HG02938 (cell line): ENCODE measurements at regions not wholly inside any gene's neighbourhood (a gene's known extent, or its start where the extent isn't known, plus 50 kb on each side); places are given as distances from the start of the nearest gene placed in this dataset.

ENCODE experiments used
- ATAC-seq: cut with Tn5 transposase; IDR thresholded peaks from one replicate; pipeline ENCODE4 v1.9.1; 2021; ENCODE audit warnings: mild to moderate bottlenecking, moderate library complexity; ENCODE audit not compliant: unreplicated experiment

DNA sequence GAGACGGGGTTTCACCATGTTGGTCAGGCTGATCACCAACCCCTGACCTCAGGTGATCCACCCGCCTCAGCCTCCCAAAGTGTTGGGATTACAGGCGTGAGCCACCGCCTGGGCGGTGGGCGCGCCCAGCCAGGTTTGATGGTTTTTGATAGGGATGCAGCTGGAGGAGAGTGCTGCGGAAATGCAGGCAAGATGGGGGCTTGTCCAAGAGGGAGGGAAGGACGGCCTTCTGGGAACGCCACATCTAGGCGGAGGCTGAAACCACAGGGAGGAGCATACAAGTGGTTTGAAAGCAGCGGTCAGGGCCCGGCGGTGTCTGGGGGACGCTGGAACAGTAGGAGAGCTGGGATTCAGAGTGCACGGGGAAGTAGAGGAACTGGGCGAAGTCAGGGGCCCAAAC, 134.6 kb downstream of the VRK1 start:
- no peak for ATAC-seq

DNA sequence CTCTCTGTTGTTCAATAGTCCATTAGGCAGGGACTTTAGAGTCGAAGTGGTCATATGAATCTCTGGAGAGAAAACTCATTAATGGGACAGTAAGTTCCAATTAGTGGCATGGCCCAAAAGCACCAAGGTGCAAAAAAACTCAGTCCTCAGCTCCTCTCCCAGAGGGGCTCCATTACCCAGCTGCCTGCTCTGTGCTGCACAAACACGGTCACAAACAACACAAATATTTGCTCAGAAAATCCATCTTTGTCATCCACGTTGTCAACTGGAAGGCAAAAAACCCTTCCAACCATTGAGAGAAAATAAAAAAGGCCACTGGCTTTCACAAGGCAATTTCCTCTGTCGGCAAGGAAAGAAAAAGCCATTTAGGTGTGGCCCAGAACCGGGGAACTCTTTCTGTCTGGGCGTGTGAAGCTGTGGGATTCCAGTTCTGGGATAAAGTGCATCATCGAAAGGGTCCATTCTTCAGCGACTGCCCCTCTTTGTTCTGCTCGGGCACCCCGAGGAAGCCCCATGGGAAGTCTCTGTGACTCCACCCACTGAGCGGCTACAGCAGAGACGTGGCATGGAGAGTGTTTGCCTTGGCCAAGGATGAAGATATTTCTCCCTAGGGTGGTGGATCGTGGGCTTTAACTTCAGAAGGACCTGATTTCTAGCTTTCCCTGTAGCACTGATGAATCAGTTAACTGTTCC, 137.6 kb downstream of the VRK1 start:
- no peak for ATAC-seq

DNA sequence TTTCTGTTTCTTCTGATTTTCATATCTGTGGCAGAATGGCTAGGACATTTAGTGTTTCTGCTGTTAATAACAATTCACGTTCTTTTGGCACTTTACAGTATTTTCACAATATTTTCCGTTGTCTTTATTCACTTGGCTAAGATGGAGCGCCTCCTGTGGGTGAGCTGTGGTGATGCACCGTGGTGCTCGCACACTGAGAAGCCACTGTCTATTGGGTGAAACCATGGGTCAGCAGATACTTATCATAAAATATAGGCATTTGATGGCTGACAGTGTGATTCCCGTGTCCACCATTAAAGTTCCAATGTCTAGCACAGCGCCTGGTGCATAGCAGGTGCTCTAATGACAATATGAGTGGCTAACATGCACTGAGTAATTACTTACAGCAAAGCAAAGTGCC, 141.8 kb downstream of the VRK1 start:
- ATAC-seq: no peak

DNA sequence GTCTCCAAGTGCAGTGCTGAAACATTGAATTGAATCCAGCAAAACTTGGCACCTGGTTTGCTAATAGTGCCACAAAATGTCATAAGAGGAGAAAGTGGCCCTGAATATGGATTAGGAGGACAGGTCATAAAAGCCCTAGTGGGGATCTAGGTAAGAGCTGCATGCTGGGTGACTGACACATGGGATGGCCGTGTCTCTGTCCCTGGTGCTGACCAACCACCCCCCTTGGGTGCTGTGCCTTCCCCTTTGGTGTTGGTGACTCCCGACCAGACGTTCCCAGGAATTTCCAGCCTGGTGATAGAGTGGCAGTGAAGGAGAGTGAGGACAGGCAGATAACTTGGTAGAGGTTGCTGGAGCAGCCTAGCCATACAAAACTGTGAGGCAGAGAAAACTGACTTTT, 142.8 kb downstream of the VRK1 start:
- no peak for ATAC-seq

DNA sequence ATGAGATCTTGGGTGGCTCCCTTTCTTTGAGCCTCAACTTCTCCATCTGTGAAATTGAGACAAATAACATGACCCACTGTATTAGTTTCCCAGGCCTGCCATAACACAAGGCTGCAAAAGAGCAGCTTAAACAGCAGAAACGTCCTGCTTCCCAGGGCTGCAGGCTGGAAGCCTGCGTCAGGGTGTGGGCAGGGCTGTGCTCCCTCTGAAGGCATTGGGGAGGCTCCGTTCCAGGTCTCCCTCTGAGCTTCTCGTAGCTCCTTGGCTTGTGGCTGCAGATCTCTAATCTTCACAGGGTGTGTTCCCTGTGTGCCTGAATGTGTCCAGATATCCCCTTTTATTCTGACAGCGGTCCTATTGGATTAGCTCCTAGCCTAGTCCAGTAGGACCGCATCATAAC, 147.1 kb downstream of the VRK1 start:
- no peak for ATAC-seq

DNA sequence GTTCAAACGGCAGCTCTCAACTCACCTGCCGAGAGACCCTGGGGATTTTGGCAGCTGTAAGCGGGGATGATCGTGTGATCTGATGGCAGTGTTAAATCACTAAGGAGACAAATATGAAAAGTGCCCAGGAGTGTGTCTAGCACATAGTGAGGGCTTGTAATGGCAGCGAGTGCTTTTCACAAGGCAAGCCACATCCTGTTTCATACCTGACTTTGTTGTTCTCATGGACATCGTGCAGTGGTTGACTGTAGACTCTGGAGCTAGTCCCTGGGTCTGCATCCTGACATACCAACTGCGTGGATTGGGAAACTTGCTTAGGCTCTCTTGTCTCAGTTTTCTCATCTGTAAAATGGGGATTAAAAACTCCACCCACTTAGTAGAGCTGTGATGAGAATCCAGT, 148.5 kb downstream of the VRK1 start:
- no peak for ATAC-seq

DNA sequence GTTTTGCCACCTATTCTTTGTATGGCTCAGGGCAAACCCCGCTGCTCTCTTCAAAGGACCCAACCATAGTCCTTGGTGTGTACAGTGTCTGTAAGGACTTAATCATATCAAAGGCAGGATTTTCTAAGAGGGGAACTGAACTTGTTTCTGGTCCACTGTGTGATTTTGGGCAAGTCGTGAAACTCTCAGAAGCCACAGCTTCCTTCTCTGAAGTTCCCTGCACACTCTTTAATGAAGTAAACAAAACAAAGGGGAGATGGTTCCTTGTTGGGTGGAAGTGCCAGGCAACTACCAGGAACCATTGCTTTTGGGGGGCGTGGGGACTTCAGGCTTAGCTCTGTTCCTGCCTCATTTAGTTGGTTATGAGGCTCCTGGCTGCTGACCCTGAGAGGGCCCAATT, 152.4 kb downstream of the VRK1 start:
- ATAC-seq: no peak

DNA sequence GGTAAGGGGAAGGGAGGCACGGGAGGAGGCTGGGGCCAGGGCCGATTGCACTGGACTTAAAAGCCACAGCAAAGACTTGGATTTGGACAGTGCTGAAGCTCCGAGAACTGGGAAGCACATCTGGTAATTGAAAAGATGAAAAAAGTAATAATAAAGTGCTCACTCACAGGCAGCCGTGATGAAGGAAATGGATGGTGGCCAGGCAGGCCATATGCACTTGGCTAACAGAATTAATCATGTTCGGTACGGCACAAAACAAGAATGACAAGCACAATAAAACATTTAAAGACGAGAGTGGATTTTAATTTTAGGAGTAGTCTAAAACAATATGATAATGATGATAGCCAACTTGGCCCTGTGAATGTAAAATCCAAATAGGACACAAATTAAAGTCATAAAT, 154.3 kb downstream of the VRK1 start:
- no peak for ATAC-seq

DNA sequence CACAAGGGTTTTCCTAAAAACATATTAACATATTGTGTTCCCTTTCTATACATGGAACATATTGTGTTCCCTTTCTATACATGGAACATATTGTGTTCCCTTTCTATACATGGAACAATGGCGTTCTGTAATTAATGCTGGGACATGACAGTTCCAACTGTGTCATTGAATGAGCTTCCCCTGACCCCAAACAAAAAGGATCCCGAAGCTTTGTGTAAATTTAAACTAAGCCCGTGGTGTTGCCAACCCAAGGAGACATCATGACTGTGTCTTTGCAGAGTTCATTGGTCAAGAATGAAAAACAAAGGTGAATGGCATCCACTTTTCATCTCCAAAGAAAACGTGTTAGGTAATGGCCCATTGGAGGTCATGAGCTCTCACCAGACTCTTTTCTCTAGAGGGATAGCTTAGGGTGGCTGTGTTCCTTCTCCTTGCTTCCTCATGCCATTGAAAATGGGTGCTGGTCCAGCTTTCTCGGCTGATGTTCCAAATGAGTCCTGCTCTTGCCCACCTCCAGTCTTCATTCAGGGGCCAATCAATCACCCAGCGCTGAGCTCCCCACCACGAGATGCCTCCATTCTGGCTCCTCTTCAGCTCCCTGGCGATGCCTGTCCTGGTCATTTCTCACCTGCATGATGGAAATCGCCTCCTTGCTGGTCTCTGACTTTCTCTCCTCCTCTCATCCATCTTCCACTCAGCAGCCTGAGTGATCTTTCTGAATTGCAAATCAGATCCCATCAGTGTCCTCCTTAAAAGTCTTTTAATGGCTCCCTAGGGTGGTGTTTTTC, 156.1 kb downstream of the VRK1 start:
- no peak for ATAC-seq

DNA sequence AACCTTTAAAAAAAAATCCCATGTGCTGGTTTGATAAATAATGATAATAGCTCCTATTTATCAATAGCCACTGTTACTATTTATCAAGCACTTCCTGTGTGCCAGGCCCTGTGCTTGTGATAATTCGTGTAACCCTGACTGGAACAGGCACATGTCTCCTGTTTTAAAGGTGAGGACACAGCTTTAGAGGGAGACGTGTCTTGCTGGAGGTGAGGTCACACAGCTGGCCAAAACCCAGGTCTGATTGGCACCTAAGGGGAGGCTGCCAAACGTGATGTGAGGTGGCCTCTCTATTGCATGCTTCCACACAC, 156.6 kb downstream of the VRK1 start:
- no peak for ATAC-seq

DNA sequence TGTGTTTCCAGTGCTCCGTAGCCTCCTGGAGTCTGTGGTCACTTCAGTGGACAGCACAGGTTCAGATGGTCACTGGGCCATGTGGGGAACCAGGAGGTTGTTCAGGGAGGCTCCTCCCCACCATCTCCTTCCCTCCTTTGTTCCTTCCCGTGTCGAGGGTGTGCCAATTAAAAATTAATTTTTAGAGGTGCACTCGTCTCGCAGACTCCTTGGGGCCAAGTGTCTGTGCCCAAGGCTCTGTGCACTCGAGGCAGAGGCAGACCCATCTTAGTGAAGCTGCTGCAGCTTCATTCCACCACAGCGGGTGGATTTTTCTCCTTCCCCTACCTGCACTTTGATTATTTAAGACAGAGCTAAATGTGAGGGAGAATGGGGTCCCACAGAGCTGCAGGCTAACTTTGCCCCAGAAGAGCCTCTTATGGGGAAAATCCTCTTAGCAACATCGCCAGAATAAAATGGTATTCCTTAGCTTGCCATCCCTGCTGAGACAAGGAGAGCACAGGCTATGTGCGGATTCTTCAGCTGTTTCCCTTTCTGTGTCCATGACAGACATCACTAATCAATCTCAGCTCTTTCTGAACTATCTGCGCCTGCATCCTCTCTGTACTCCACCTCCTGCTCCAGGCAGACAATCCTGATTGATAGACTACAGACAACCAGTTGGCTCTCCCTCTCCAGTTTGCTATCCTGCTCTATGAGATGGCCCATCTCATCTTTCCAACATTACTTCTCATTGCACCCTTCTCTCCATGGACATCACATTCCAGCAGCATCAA, 159.5 kb downstream of the VRK1 start:
- ATAC-seq: no peak

DNA sequence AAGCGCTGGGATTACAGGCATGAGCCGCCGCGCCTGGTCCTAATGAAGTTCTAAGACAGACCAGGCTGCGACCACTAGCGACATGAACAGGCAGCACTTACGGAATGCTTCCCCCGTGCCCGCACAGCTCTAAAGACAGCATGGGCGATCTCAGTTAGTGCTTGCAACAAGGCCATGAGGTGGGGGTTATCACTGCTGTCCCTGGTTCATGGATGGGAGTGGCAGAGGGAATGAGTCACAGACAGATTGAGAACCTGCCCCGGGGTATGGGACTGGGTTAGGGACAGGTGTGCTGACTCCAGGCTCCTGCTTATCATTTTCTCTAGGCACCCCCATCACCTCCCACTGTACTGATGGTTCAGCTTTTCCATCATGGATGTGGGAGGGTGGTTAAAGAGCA, 160.9 kb downstream of the VRK1 start:
- ATAC-seq: no peak

DNA sequence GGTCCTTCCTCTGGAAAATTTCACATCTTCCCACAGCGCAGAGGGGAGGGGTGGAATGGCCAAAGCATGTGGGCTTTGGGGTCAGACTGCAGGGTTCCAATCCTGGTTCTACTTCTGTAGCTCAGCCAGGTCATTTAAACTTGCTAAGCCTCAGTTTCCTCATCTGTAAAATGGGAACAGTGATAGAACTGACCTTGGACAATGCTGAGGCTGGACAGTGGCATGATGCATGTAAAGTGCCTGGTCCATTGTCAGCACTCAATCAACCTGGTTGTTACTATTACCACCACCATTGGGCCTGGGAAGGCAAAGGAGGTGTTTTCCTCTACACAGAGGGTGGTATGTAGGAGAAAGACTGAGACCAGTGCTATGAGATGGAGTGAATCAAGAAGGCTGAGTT, 162.8 kb downstream of the VRK1 start:
- ATAC-seq: no peak

DNA sequence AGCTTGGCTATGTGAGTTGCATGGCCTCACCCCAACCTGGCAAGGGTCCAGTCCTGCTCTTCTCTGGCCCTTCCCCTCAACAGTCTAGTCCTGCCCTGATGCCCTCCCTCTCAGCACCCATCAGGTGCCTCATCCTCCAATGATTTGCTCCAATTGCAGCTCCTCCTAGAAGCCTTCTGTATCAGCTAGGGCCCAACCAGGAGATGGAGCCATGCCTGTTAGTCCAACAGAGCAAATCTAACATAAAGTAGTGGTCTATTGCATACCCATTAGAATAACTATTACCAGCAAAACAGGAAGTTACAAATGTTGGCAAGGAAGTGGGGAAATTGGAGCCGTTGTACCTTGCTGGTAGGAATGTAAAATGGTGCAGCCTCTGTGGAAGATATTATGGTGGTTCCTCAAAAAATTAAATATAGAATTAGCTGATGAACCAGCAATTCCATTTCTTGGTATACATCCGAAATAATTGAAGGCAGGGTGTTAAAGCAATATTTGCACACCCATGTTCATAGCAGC, 163.5 kb downstream of the VRK1 start:
- no peak for ATAC-seq

DNA sequence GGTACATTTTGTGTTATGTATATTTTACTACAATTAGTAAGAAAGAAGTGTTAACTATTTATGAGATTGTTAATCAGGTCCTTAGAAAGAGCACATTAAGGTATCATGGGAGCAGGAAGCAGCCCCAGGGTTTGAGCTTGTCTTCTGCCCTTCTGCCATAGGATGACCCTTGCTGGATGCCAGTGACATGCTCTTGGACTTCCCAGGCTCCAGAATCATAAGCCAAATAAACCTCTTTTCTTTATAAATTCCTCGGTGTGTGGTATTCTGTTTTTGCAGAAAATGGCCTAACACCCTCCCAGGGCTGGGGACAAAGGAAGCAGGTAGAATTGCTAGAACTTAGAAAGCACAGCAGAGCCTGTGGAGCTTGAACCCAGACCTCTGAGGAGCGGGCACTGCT, 164.7 kb downstream of the VRK1 start:
- ATAC-seq: no peak

DNA sequence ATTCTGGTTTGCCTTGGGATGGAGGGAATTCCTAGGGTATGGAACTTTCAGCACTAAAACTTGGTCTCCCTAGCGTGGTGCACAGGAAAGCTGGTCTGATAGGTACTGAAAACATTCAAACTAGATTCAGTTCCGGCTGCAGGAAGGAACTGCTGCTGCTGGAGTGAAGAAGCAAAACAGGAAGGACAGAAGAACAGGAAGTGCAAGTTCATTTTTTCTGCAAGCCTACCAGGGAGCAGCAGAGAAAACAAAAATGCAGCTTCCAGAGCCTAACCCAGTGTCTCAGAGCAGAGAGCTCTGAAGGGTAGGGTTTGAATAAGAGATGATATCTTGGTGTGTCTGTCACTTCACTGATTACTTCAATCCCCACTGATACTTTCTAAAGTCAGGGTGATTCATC, 165.2 kb downstream of the VRK1 start:
- no peak for ATAC-seq

DNA sequence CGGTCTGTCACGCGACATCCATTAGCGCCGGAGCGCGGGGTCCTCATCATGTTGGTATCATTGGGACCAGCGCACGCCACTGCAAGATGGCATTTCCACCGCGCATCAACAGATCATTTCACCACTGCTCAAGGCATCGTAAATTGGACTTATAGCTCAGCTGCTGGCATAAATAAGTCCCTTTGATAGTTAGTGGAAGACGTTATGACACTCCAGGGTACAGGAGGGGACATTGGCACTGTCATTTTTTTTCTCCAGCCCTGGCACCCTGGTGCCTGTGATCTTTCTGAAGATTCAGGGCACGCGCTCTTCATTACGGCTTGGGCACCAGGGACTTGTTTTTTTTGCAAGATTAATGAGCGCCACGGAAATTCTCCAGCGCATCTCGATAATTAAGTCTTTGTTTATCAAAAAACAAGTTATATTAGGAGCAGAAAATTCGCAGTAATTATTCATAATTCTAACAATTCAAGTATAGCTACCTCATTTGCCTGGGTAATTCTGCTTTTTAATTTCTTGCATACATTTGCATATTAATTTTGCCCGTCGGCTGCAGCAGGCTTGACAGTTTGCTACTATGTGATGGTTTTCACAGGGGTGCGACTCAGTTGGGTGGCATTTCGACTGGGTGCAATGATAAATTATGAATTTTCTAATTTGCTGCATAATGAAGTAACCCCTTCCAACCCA, 167.7 kb downstream of the VRK1 start:
- no peak for ATAC-seq

DNA sequence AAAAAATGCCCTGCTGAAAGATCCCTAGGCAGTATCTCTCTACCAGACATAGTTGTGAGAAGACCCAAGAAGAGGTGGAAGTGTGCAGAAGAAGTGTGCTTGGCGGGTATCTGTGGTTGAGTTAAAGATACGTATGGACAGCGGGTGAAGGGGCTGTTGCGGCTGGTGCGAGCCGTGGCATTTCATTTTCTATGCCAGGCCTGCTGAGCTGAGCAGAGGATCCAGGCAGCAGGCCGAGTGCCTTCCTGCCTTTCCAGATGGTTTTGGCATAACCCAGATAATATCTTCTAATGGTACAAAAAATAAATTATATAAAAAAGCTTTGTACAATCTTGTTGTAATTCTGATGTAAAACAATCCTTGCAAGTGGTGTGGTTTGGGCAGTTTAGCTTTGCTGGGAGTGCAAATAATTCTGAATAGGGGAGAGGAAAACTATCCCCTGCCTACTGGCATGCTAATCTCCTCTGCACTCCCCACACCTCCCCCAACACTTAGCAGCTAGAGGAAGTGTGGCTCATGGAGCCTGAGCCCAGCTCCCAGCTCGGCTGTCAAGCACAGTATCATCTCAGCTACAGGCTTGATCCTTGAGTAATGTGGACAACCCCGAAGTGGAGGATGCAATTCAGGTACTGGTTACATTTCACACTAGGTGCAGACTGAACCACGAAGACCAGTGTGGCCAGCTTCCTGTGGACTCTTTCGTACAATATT, 168.9 kb downstream of the VRK1 start:
- ATAC-seq: no peak

DNA sequence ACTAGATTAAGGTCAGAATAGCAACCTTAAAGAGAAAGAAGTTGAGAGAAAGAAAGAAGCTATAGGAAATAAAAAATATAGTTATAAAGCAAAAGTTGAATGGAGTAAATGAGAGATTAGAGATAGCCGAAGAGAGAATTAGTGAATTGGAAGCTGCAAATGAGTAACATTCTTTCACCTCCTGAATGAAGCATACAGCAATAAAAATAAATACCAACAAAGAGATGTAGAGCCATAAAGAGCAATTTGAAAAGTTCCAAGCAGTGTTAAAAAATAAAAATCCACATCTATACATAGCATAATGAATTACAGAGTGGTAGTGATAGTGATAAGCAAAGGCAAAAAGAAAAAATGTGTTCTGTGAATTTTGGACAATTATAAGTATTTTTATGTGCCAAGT, 177.9 kb downstream of the VRK1 start:
- ATAC-seq: no peak

DNA sequence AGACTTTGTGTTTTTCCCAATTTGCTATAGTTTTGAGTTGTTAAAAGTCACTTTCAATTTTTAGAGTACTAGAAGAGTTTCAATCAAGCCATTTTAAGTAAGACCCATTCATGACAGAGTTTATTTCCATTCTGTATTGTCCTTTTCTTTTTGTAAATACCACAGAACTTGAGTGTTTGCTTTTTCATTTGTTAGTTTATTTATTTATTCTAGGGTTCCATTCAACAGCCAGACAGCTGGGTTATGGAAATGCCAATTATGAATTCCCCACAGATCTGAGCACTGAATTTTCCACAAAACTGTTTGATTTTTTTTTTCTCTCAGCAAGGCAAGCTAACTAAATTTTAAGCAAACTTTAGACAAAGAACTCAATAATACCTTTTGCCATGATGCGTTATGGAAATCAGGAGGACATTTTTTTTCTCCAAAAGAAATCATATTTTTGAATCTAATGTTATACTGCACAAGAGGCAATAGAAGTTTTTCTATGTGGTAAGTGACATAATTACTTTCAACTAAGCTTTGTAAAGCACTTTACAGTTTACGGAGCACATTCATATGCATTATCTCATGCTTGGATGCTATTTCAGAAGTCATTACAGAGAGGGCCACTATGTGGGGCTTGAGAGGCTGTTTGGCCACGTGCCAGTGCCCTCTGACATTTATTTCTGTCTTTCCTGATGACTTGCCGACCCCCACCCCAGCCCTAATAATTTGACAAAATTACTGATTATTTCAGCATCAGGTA, 181.5 kb downstream of the VRK1 start:
- ATAC-seq: no peak
